ENCODE measurements at regions not wholly inside any gene's neighbourhood (a gene's known extent, or its start where the extent isn't known, plus 50 kb on each side); places are given as distances from the start of the nearest gene placed in this dataset.
A peak's percentile ranks its signal among the peaks of the same experiment; 100 is the strongest.
"Not testable (repeated sequence)": the region's sequence is repeated elsewhere in the genome, so short reads cannot be mapped to it uniquely, and the experiment has no call there.

DNA sequence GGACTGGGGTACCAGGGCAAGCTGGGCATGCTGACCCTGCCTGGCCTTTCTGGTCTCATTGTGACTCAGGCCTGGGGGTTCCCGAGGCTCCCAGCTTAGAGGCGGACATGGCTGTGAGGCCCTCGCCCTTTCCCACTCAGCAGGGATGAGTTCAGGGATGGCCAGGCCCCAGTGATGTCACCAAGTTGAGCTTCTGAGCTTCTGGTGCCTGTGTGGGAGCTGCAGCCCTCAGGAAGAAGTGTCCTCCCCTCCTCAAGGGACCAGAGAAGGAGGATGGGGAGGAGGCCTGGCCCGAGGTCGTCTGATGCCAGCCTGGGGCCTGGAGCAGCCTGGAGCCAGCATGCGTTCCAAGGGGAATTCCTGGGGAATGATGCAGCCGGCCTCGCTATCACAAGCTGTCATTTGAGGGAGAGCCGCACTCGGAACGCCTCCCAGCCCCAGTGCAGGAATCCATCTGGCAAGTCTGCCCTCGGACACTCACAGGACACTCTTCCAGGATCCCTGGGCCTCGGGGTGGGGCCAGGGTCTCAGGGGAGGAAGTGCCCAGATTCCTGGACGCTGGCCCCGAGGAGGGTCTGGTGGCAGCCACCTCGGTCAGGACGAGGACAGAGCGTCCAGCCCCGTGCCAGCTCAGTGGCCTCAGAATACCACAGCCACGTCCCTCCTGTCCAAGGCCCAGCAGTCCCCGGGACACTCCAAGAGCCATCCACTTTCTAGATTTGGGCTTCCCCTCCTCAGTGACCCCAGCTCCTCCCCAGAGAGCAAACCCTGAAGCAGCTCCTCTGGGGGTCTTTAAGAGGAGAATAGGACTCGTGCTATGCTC lies 61.2 kb upstream of the GPC1 start:
- DNase-seq (ENCODE audit: low spot score): peak; percentile 95

DNA sequence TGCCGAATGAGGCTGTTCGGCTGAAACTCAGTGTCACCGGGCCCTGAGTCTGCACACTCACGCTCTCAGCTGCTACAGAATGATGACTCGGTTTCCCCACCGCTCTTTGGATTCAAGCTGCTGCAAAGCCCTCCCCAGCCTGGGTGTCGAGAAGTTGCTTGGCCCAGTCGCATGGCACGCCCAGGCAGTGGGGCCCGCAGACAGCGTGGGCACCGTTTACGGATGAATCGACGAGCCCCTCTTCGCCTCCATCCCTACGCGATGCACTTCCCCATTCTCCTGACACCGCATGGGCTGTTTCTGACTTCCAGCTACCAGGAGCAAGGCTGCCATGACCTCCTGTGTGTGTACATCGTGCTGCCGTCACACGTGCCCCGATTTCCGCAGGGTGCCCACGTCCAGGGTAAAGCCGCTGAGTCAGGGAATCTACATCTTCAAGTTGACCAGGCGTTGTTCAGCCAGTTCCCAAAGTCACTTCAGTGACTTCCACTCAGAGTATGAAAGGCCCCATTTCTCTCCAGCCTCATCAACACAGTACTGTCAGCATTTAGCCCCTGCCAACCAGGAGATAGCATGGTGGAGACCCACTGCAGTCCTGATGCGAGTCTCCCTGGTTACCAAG lies 60.3 kb upstream of the GPC1 start:
- no peak for DNase-seq (ENCODE audit: low spot score)

DNA sequence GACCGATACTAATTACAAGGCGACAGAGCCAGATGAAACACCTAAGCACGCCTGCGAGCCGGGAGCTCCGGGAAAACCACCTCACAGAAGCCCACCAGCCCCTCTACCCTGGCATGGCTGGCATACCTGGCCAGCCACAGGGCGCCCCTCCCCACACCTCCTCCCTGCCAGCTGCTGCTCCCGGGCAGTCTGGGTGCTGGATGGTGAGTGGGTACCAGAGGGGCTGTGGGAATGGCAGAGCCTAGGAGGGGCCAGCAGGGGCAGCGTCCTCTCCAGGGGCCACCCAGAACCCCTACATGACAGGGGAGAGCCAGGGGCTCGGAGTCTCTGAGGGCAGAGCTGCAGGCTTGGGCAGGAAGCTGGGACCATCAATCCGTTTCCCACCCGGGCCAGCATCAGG lies 58.7 kb upstream of the GPC1 start:
- no peak for DNase-seq (ENCODE audit: low spot score)

DNA sequence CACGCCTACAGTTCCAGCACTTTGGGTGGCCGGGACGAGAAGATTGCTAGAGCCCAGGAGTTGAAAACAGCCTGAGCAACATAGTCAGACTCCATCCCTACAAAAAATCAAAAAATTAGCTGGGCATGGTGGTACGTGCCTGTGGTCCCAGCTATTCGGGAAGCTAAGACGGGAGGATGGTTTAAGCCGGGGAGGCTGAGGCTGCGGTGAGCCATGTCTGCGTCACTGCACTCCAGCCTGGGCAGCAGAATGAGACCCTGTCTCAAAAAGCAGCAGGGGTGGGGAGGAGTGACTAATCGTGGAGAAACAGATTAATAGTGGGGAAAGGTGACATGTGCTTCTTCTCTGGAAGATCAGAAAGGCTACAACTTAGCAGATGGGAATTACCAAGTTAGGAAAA lies 58.1 kb upstream of the GPC1 start:
- DNase-seq (ENCODE audit: low spot score): no peak

DNA sequence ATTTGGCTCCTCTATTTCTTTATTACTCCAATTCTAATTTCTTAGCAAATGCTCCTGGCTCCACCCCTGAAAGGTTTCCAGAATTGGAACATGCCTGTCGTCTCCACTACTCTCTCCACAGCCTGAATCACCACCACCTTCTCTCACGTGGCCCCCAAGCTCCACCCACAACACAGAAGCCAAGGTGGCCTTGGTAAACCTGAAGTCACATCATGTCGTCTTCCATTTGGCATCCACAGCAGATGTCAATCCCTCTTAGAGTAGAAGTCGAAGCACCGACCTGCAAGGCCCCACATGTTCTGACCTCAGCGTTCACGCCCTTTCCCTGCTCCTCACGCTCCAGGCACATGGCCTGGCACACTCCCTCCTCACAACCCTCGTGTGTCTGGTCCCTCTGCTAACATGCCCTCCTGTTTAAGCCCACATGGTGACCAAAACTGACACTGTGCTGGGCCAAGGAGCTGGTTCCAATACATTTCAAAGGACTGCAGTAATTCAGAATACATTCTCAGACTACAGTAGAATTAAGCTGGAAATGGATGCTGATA lies 56.3 kb upstream of the GPC1 start:
- DNase-seq (ENCODE audit: low spot score): no peak

DNA sequence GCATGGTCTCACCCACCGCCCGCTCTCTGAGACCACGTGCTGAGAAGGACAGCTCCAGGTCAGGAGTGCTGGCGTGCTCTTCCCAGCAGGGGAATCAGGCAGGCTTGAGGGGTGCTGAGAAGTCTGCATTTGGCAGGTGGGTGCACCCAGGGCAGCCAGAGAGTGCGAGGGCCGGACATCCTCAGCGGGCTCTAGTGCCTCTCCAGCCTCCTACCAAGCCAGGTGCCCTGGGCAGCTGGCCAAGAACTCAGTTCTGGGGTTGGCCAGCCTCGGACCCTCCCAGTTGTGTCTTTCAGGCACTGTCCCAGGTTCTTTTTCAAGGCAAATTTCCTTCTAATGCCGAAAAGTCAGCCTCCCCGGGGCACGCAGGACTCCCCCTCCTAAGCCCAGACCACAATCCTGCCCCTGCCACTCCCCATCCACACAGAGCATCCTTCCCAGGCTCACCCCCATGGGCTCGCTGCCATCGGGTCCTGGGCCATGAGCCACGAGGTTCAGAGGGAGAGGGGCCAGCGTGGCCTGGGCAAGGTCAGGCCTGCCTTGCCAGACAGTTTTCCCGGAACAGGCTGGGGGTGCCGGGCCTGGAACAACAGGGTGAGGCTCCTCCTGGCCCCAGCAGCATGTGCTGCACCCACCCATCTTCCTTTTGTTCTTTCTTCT lies 52.2 kb upstream of the GPC1 start:
- DNase-seq (ENCODE audit: low spot score): no peak

DNA sequence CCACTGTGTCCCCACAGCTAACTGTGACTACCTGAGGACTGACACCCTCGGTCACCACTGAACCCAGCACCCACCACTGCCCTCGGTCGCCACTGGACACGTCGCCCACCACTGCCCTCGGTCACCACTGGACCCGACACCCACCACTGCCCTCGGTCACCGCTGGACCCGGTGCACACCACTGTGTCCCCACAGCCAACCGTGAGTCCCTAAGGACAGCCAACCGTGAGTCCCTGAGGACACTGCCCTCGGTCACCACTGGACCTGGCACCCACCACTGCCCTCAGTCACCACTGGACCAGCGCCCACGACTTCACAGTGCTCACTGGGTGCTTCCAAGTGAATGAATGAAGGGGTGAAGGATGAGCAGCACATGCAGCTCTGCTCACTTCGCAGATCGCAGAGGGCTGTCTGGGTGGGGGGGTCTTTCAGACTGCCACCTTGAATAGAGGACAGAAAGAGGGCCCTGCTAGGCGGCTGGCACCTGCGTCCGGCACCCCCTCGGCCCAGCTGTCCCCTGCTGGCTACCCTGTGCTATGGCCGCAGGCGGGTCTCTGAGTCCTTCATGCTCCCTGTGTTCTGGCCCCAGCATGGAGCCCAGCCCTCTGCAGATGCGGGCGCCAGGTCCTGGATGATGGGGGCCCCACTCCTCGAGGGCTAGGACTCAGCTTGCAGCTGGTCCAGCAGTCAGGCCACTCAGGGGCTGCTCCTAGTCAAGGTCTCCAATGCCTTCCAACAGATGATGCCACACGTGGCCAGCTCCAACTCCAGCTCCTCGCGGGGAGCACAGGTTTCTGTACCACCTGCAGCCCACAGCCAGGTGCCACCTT lies 51.4 kb upstream of the GPC1 start:
- no peak for DNase-seq (ENCODE audit: low spot score)

DNA sequence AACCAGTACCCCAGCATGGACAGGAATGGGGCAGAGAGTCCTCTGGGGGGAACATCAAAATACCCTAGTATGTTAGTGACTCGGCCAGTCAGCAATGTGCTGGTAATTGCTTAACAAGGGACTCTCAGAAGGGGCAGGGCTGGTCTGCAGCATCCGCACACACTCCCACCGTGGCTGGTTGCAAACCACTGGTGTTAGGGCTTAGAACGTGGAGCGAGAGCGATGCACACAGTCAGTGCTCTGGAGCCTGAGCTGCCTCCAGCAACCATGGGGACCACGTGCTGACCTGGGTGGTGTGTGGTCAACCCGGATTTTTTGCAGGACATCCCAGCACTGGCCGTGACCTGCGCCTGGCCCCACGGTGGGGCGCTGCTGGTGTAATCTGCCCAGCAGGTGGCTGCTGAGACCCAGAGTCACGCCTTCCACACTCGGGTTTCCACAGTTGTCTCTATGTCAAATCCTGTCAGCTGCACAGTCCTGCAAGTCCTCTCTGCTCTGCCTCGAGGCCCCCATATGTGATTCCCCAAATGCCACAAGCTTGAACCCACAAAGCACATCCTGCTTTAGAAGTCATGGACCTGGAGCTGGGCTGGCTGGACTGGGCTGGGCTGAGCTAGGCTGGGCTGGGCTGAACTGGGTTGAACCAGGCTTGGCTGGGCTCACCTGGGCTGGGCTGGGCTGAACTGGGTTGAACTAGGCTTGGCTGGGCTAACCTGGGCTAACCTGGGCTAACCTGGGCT lies 50.6 kb upstream of the GPC1 start:
- no peak for DNase-seq (ENCODE audit: low spot score)

DNA sequence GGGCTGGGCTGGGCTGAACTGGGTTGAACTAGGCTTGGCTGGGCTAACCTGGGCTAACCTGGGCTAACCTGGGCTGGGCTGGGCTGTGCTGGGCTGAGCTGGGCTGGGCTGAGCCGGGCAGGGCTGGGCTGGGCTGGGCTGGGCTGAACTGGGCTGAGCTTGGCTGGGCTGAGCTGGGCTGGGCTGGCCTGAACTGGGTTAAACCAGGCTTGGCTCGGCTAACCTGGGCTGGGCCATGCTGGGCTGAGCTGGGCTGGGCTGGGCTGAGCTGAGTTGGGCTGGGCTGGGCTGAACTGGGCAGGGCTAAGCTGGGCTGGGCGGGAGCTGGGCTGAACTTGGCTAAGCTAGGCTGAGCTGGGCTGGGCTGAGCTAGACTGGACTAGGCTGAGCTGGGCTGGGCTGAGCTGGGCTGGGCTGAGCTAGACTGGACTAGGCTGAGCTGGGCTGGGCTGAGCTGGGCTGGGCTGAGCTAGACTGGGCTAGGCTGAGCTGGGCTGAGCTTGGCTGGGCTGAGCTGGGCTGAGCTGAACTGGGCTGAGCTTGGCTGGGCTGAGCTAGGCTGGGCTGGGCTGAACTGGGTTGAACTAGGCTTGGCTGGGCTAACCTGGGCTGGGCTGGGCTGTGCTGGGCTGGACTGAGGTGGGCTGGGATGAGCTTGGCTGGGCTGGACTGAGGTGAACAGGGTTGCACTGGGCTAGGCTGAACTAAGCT lies 49.9 kb upstream of the GPC1 start:
- DNase-seq (ENCODE audit: low spot score): not testable (repeated sequence)
